GM12878 (cell line): ENCODE measurements at regions not wholly inside any gene's neighbourhood (a gene's known extent, or its start where the extent isn't known, plus 50 kb on each side); places are given as distances from the start of the nearest gene placed in this dataset.

Source experiments
- ATAC-seq: fragments of 200-7000 bp; cut with Tn5 transposase; 3 replicates; pipeline ENCODE4 v1.9.1; 2020; ENCODE audit warnings: mild to moderate bottlenecking, moderate library complexity
- BruUV-seq: library from RNA; stranded (reverse); fragments of 400-500 nt; replicated peaks from 2 replicates; lab custom pipeline; 2021; lab: Mats Ljungman, UMichigan
- CTCF ChIA-PET: fragments of 300-600 bp; sonication (Branson Sonifier 250); formaldehyde crosslinking; extraction: SDS; loops from one replicate; lab custom pipeline; 2021; ENCODE audit warnings: inconsistent platforms; lab: Yijun Ruan, JAX
- POLR2A ChIA-PET: fragments of 350-600 bp; formaldehyde crosslinking; extraction: SDS; loops from one replicate; lab custom pipeline; 2021; ENCODE audit warnings: inconsistent platforms; lab: Charles Lee
- RAD21 ChIA-PET: fragments of 300-600 bp; sonication (Branson Sonifier 250); formaldehyde crosslinking; loops from one replicate; lab custom pipeline; 2023; ENCODE audit warnings: antibody characterized with exemption; ENCODE audit not compliant: unreplicated experiment; lab: Charles Lee
- SMC1A ChIA-PET: fragments of 300-600 bp; sonication (Branson Sonifier 250); formaldehyde crosslinking; loops from one replicate; lab custom pipeline; 2023; ENCODE audit not compliant: unreplicated experiment, uncharacterized antibody; lab: Charles Lee
- DNase-seq: peaks from one replicate; pipeline ENCODE4 v3.0.0-alpha.2; 2011; ENCODE audit warnings: low read depth, low spot score
- FAIRE-seq: peaks from 3 replicates; lab custom pipeline; 2011; peaks lifted over from hg19 to GRCh38; lab: Jason Lieb, UNC
- H2AFZ ChIP-seq: 2 replicates; pipeline ENCODE4 v1.6.0; 2011; ENCODE audit warnings: low read depth, low read length, control low read depth; ENCODE audit not compliant: control insufficient read depth
- H3K27ac ChIP-seq: 2 replicates; pipeline ENCODE4 v1.5.1; 2011; ENCODE audit warnings: control low read depth; ENCODE audit not compliant: control insufficient read depth, insufficient read depth
- H3K27me3 ChIP-seq, 2 experiments: replicated peaks in 1 of 2; 2 replicates each; pipeline versions ENCODE4 v1.6.0 to v1.6.1; 2011; ENCODE audit warnings: low read length in 1 of 2; ENCODE audit not compliant: control insufficient read depth in 2 of 2, insufficient read depth in 2 of 2
- H3K36me3 ChIP-seq, 2 experiments: 2 replicates each; pipeline ENCODE4 v1.5.1; 2011; ENCODE audit warnings: low read length in 1 of 2; ENCODE audit not compliant: control insufficient read depth in 2 of 2, insufficient read depth in 2 of 2
- H3K4me1 ChIP-seq: 2 replicates; pipeline ENCODE4 v1.6.1; 2011; ENCODE audit warnings: mild to moderate bottlenecking, low read length, moderate library complexity, mixed read lengths; ENCODE audit not compliant: control insufficient read depth, insufficient read depth
- H3K4me2 ChIP-seq: 2 replicates; pipeline ENCODE4 v1.6.0; 2011; ENCODE audit warnings: control low read depth; ENCODE audit not compliant: control insufficient read depth, insufficient read depth
- H3K4me3 ChIP-seq: fragments of 200-600 bp; sonication (generic); 2 replicates; pipeline ENCODE4 v1.5.1; 2016
- H3K79me2 ChIP-seq: 2 replicates; pipeline ENCODE4 v1.6.0; 2011; ENCODE audit warnings: low read length; ENCODE audit not compliant: control insufficient read depth, insufficient read depth
- H3K9ac ChIP-seq: 2 replicates; pipeline ENCODE4 v1.8.0; 2011; ENCODE audit warnings: low read length, control low read depth, mixed read lengths; ENCODE audit not compliant: control insufficient read depth, insufficient read depth
- H3K9me3 ChIP-seq: replicated peaks from 3 replicates; pipeline ENCODE4 v1.5.1; 2011; ENCODE audit warnings: mild to moderate bottlenecking, low read length; ENCODE audit not compliant: control insufficient read depth, insufficient read depth
- H4K20me1 ChIP-seq: 2 replicates; pipeline ENCODE4 v1.6.0; 2011; ENCODE audit not compliant: control insufficient read depth, insufficient read depth
- ETV6 ChIP-seq, 2 experiments: fragments of 450-650 bp in 1 of 2; IDR thresholded peaks in 1 of 2; conservative IDR thresholded peaks in 1 of 2; 2 replicates each; pipeline ENCODE4 v1.6.1; 2014; ENCODE audit warnings: antibody characterized with exemption in 1 of 2, borderline replicate concordance in 1 of 2, low read depth in 1 of 2, mild to moderate bottlenecking in 1 of 2, moderate library complexity in 1 of 2
- IRF4 ChIP-seq: IDR thresholded peaks from 2 replicates; pipeline ENCODE4 v1.6.1; 2011; ENCODE audit warnings: low read depth, low read length
- MEF2A ChIP-seq: IDR thresholded peaks from 2 replicates; pipeline ENCODE4 v1.6.1; 2011; ENCODE audit warnings: low read depth, mild to moderate bottlenecking, low read length, moderate library complexity; ENCODE audit not compliant: insufficient read depth
- ZNF217 ChIP-seq: fragments of 450-650 bp; IDR thresholded peaks from 2 replicates; pipeline ENCODE4 v1.6.1; 2017; ENCODE audit warnings: antibody characterized with exemption, mild to moderate bottlenecking
- ZNF622 ChIP-seq: fragments of 450-650 bp; IDR thresholded peaks from 2 replicates; pipeline ENCODE4 v1.6.1; 2017; ENCODE audit warnings: mild to moderate bottlenecking, inconsistent platforms
- WGBS: methylation state at CpG from one replicate; pipeline ENCODE4 v1.1.6; 2016; ENCODE audit warnings: low lambda C conversion rate; ENCODE audit not compliant: insufficient replicate concordance, insufficient coverage; ENCODE audit errors: missing lambda C conversion rate; 5-methylcytosine and 5-hydroxymethylcytosine counted together
- in situ Hi-C: fragments of 300-500 bp; cut with MboI; formaldehyde crosslinking; loops from 9 replicates; pipeline ENCODE4 v1.14.3; 2018; ENCODE audit warnings: mixed read lengths
- intact Hi-C: fragments of 100-400 bp; cut with micrococcal nuclease; formaldehyde crosslinking; loops from one replicate; pipeline ENCODE4 v1.14.2; 2022; ENCODE audit not compliant: unreplicated experiment

- ATAC-seq (no peak), FAIRE-seq (no peak), DNase-seq (no peak)
- Histone ChIP-seq H3K4me2 (no peak overlapping the region), H3K4me3 (no peak overlapping the region), H3K27ac (no peak overlapping the region), H3K9me3 (no peaks in the 10 kb centered on the region), H3K36me3 (no peaks in the 10 kb centered on the region), H3K27me3 (no peaks in the 10 kb centered on the region), H3K4me1 (no peaks in the 10 kb centered on the region), H3K9ac (no peak overlapping the region), H3K79me2 (no peaks in the 10 kb centered on the region), H4K20me1 (no peaks in the 10 kb centered on the region), H2AFZ (no peak overlapping the region)
- ChIA-PET CTCF (no interaction called here), RAD21 (no interaction called here), SMC1A (interaction anchor here (1.1 kb wide), 1 partner anchor 18 kb away, joined by 5 read pairs; no protein-coding TSS in a partner anchor), POLR2A (no interaction called here)
- in situ Hi-C loops (no loop called here), intact Hi-C loops (no loop called here)
- no TSS peak for BruUV-seq
- no peak for TF ChIP-seq MEF2A
- no peak for TF ChIP-seq ETV6 (conservative IDR thresholded peaks at IDR 0.05 in 1 of 2, IDR thresholded peaks at IDR 0.05 in 1 of 2; ENCODE audit: borderline replicate concordance in 1 of 2, low read depth in 1 of 2)
- TF ChIP-seq ZNF622: no peak
- 10% methylated on average over 2 of the region's 2 CpGs for WGBS
Measured at GRCh38 chr6:145169726-145170224, 565.5 kb downstream of the EPM2A start.

GRCh38 chr6:145175470-145175869 is 559.9 kb downstream of the EPM2A start:
- DNase-seq: no peak

More at GRCh38 chr6:145175470-145175869, 559.9 kb downstream of the EPM2A start:
- Histone ChIP-seq H3K36me3 (no peaks in the 10 kb centered on the region), H3K9ac (no peak overlapping the region), H2AFZ (no peak overlapping the region), H3K4me1 (no peaks in the 10 kb centered on the region), H3K27me3 (no peaks in the 10 kb centered on the region), H3K79me2 (no peaks in the 10 kb centered on the region), H3K4me2 (no peak overlapping the region), H3K27ac (no peak overlapping the region), H3K9me3 (no peaks in the 10 kb centered on the region), H4K20me1 (no peaks in the 10 kb centered on the region), H3K4me3 (no peak overlapping the region)
- in situ Hi-C loops: no loop called here
- RAD21 ChIA-PET: no interaction called here
- FAIRE-seq (no peak), ATAC-seq (no peak)
- SMC1A ChIA-PET: no interaction called here
- BruUV-seq: no TSS peak
- intact Hi-C loops: no loop called here
- TF ChIP-seq ZNF217 (no peak), IRF4 (no peak)
- POLR2A ChIA-PET: no interaction called here
- CTCF ChIA-PET: no interaction called here
- 19% methylated on average over 6 of the region's 6 CpGs for WGBS
